ENCODE measurements at regions not wholly inside any gene's neighbourhood (a gene's known extent, or its start where the extent isn't known, plus 50 kb on each side); places are given as distances from the start of the nearest gene placed in this dataset.

DNA sequence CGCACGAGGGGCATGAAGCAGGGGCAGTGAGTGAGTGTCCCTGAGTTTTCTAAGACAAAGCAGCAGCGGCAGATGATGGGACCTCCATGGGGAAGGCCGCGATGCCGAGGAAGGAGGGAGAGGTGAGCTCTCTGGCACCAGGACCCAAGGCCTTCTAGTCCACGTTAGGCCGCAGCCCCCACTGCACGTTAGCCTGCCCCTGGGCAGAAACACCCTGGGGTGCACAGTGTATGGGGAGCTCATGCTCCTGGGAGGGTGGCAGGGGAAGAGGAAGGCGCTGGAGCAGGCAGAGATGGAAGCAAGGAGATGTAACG, 97.3 kb upstream of the IKZF1 start:
- H2AFZ ChIP-seq (ENCODE audit: low read depth, low read length), result no peak overlapping the region
- no peaks in the 10 kb centered on the region for H4K20me1 ChIP-seq (replicated peaks; ENCODE audit: control insufficient read depth, extremely low read depth, insufficient read depth, low read length)
- CTCF ChIA-PET, result interaction anchor here (3.6 to 3.8 kb wide), 2 partner anchors 935 to 954 kb away, joined by 58 to 196 read pairs; no protein-coding TSS in a partner anchor
- H3K27ac ChIP-seq (ENCODE audit: insufficient read depth, low read depth, low read length), result no peak overlapping the region
- no peaks in the 10 kb centered on the region for H3K9me3 ChIP-seq (replicated peaks; ENCODE audit: control insufficient read depth, insufficient read depth, low read length)
- no peak overlapping the region for H3K4me2 ChIP-seq (ENCODE audit: insufficient read depth, low read length)
- H3K9me1 ChIP-seq (replicated peaks; ENCODE audit: control insufficient read depth, extremely low read depth, insufficient read depth, low read length), result no peaks in the 10 kb centered on the region
- dilution Hi-C loops (cut with MboI; ENCODE audit: extremely low pct_ligation_motif_present, low sequenced_read_pairs), result no loop called here
- no peaks in the 10 kb centered on the region for H3K27me3 ChIP-seq (ENCODE audit: control insufficient read depth in 2 of 2, insufficient read depth in 2 of 2, low read length in 2 of 2)
- intact Hi-C loops (cut with micrococcal nuclease), result loop anchor here (5.0 to 10.0 kb wide), 2 partner anchors 260 to 478 kb away; no protein-coding TSS in a partner anchor
- POLR2A ChIA-PET, result no interaction called here
- no peaks in the 10 kb centered on the region for H3K79me2 ChIP-seq (ENCODE audit: control insufficient read depth, insufficient read depth, low read length)
- BruUV-seq (replicated peaks), result no TSS peak
- TF ChIP-seq POLR2AphosphoS5 (IDR thresholded peaks at IDR 0.05; ENCODE audit: insufficient read depth, low read depth, low read length) (no peak), GATA2 (IDR thresholded peaks at IDR 0.05; ENCODE audit: insufficient read depth, insufficient read length, low read depth, low read length) (no peak), CTCF (IDR thresholded peaks at IDR 0.05; ENCODE audit: extremely low read depth in 1 of 2, insufficient read depth in 1 of 2, low read depth in 1 of 2, low read length in 2 of 2) (no peak), EZH2 (IDR thresholded peaks at IDR 0.05; ENCODE audit: borderline replicate concordance, low read depth, low read length, severe bottlenecking) (no peak), MYC (IDR thresholded peaks at IDR 0.05; ENCODE audit: low read depth, low read length) (no peak), FOS (IDR thresholded peaks at IDR 0.05; ENCODE audit: borderline replicate concordance, insufficient read depth, low read length) (no peak), JUN (IDR thresholded peaks at IDR 0.05; ENCODE audit: borderline replicate concordance, insufficient read depth, insufficient read length, low read depth) (no peak), POLR2A (IDR thresholded peaks at IDR 0.05; ENCODE audit: low read depth, low read length) (no peak)
- TF ChIP-seq, protein P1, sequence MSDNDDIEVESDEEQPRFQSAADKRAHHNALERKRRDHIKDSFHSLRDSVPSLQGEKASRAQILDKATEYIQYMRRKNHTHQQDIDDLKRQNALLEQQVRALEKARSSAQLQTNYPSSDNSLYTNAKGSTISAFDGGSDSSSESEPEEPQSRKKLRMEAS (IDR thresholded peaks at IDR 0.05; ENCODE audit: insufficient read depth, insufficient read length), result no peak
- H3K36me3 ChIP-seq (ENCODE audit: control insufficient read depth in 2 of 2, extremely low read depth in 1 of 2, insufficient read depth in 2 of 2, low read length in 2 of 2), result no peaks in the 10 kb centered on the region
- FAIRE-seq (no peak), DNase-seq (ENCODE audit: low read depth, low spot score) (no peak)
- H3K4me3 ChIP-seq (replicated peaks in 1 of 3; ENCODE audit: insufficient read depth in 1 of 3, low read depth in 1 of 3, low read length in 3 of 3), result no peak overlapping the region
- H3K9ac ChIP-seq (replicated peaks; ENCODE audit: extremely low read depth, insufficient read depth, low read length), result no peak overlapping the region
- H3K4me1 ChIP-seq (ENCODE audit: control insufficient read depth, extremely low read depth, insufficient read depth, low read length), result no peaks in the 10 kb centered on the region

Measured in endothelial cell of umbilical vein (primary cell).